DOHH2 (cell line): ENCODE measurements at regions not wholly inside any gene's neighbourhood (a gene's known extent, or its start where the extent isn't known, plus 50 kb on each side); places are given as distances from the start of the nearest gene placed in this dataset.

Experiments used
- H3F3A ChIP-seq: fragments of 200-600 bp; sonication (generic), shearing (Covaris generic); 2 replicates; pipeline ENCODE4 v1.6.0; 2016; ENCODE audit warnings: antibody characterized with exemption, mild to moderate bottlenecking; ENCODE audit not compliant: control insufficient read depth, insufficient read depth
- H3K27ac ChIP-seq: fragments of 200-600 bp; sonication (generic); 2 replicates; pipeline ENCODE4 v1.5.1; 2014; ENCODE audit warnings: low read depth, mild to moderate bottlenecking, low read length, moderate library complexity
- H3K27me3 ChIP-seq: fragments of 200-600 bp; sonication (generic); 2 replicates; pipeline ENCODE4 v1.6.1; 2014; ENCODE audit warnings: mild to moderate bottlenecking, low read length, mixed read lengths; ENCODE audit not compliant: control insufficient read depth
- H3K36me3 ChIP-seq: fragments of 200-600 bp; sonication (generic); 2 replicates; pipeline ENCODE4 v1.6.1; 2014; ENCODE audit warnings: mild to moderate bottlenecking, low read length, moderate library complexity, mixed read lengths; ENCODE audit not compliant: control insufficient read depth
- H3K4me1 ChIP-seq: fragments of 200-600 bp; sonication (generic); 2 replicates; pipeline ENCODE4 v1.6.1; 2014; ENCODE audit warnings: mild to moderate bottlenecking, low read length, mixed read lengths; ENCODE audit not compliant: control insufficient read depth
- H3K4me2 ChIP-seq: fragments of 200-600 bp; sonication (generic); 2 replicates; pipeline ENCODE4 v1.6.0; 2014; ENCODE audit warnings: mild to moderate bottlenecking, low read length, moderate library complexity
- H3K4me3 ChIP-seq: fragments of 200-600 bp; sonication (generic); 2 replicates; pipeline ENCODE4 v1.5.1; 2014; ENCODE audit warnings: mild to moderate bottlenecking, low read length, mixed read lengths
- H3K79me2 ChIP-seq: fragments of 200-600 bp; sonication (generic); 2 replicates; pipeline ENCODE4 v1.6.1; 2014; ENCODE audit warnings: mild to moderate bottlenecking, low read length, mixed read lengths; ENCODE audit not compliant: control insufficient read depth
- H3K9me2 ChIP-seq: fragments of 200-600 bp; sonication (generic); replicated peaks from 2 replicates; pipeline ENCODE4 v1.6.1; 2014; ENCODE audit warnings: mild to moderate bottlenecking, low read length, mixed read lengths; ENCODE audit not compliant: control insufficient read depth
- H3K9me3 ChIP-seq: fragments of 200-600 bp; sonication (generic); 2 replicates; pipeline ENCODE4 v1.6.1; 2014; ENCODE audit warnings: antibody characterized with exemption, low read length, mixed read lengths; ENCODE audit not compliant: control insufficient read depth, insufficient read depth
- H4K20me1 ChIP-seq: fragments of 200-600 bp; sonication (generic); 2 replicates; pipeline ENCODE4 v1.6.0; 2014; ENCODE audit warnings: low read depth, mild to moderate bottlenecking, antibody characterized with exemption, low read length, moderate library complexity; ENCODE audit not compliant: control insufficient read depth, insufficient read depth
- CTCF ChIP-seq: fragments of 200-600 bp; sonication (generic); IDR thresholded peaks from one replicate; pipeline ENCODE4 v1.5.1; 2014; ENCODE audit warnings: antibody characterized with exemption, mild to moderate bottlenecking, low read depth, low read length; ENCODE audit not compliant: poor library complexity, severe bottlenecking
- EZH2phosphoT487 ChIP-seq: fragments of 200-600 bp; sonication (generic); IDR thresholded peaks from 2 replicates; pipeline ENCODE4 v1.6.1; 2017; ENCODE audit warnings: borderline replicate concordance, mild to moderate bottlenecking, antibody characterized with exemption, low read length, moderate library complexity, mixed read lengths

- no peak overlapping the region for H3K27ac ChIP-seq
- no peaks in the 10 kb centered on the region for H3K36me3 ChIP-seq
- H3K79me2 ChIP-seq = no peaks in the 10 kb centered on the region
- no peaks in the 10 kb centered on the region for H3F3A ChIP-seq
- no peaks in the 10 kb centered on the region for H3K9me3 ChIP-seq
- no peak overlapping the region for H3K4me2 ChIP-seq
- no peaks in the 10 kb centered on the region for H3K27me3 ChIP-seq
- no peaks in the 10 kb centered on the region for H4K20me1 ChIP-seq
- no peaks in the 10 kb centered on the region for H3K9me2 ChIP-seq
- H3K4me1 ChIP-seq = no peaks in the 10 kb centered on the region
- TF ChIP-seq EZH2phosphoT487 (no peak), CTCF (no peak)
- H3K4me3 ChIP-seq = no peak overlapping the region
These were observed 610.5 kb upstream of the MAN1A1 start for GRCh38 chr6:119960036-119960435.

- Histone ChIP-seq H3K4me2 (no peak overlapping the region), H3K79me2 (no peaks in the 10 kb centered on the region), H3K27ac (no peak overlapping the region), H3K4me1 (no peaks in the 10 kb centered on the region), H4K20me1 (no peaks in the 10 kb centered on the region), H3F3A (no peaks in the 10 kb centered on the region), H3K9me3 (no peaks in the 10 kb centered on the region), H3K36me3 (no peaks in the 10 kb centered on the region), H3K4me3 (no peak overlapping the region), H3K9me2 (no peaks in the 10 kb centered on the region), H3K27me3 (no peaks in the 10 kb centered on the region)
- TF ChIP-seq CTCF = no peak
- no peak for TF ChIP-seq EZH2phosphoT487
These were observed 607.6 kb upstream of the MAN1A1 start for GRCh38 chr6:119957195-119957594.

- no peak for TF ChIP-seq CTCF
- no peak for TF ChIP-seq EZH2phosphoT487
- no peaks in the 10 kb centered on the region for H3K36me3 ChIP-seq
- no peaks in the 10 kb centered on the region for H3K4me1 ChIP-seq
- H3K4me2 ChIP-seq = no peak overlapping the region
- no peaks in the 10 kb centered on the region for H3K27me3 ChIP-seq
- no peaks in the 10 kb centered on the region for H3K9me2 ChIP-seq
- no peak overlapping the region for H3K4me3 ChIP-seq
- no peaks in the 10 kb centered on the region for H4K20me1 ChIP-seq
- no peaks in the 10 kb centered on the region for H3K79me2 ChIP-seq
- no peaks in the 10 kb centered on the region for H3F3A ChIP-seq
- no peak overlapping the region for H3K27ac ChIP-seq
- H3K9me3 ChIP-seq = no peaks in the 10 kb centered on the region
These were observed 603.1 kb upstream of the MAN1A1 start for GRCh38 chr6:119952696-119953095.

- no peaks in the 10 kb centered on the region for H3K79me2 ChIP-seq
- no peaks in the 10 kb centered on the region for H4K20me1 ChIP-seq
- H3K27ac ChIP-seq = no peak overlapping the region
- H3K9me2 ChIP-seq = no peaks in the 10 kb centered on the region
- H3F3A ChIP-seq = no peaks in the 10 kb centered on the region
- no peaks in the 10 kb centered on the region for H3K4me1 ChIP-seq
- H3K27me3 ChIP-seq = no peaks in the 10 kb centered on the region
- H3K4me2 ChIP-seq = no peak overlapping the region
- H3K9me3 ChIP-seq = no peaks in the 10 kb centered on the region
- no peaks in the 10 kb centered on the region for H3K36me3 ChIP-seq
- no peak overlapping the region for H3K4me3 ChIP-seq
- TF ChIP-seq CTCF (no peak), EZH2phosphoT487 (no peak)
These were observed 601.1 kb upstream of the MAN1A1 start for GRCh38 chr6:119950681-119951080.
